Astrocyte of the hippocampus (primary cell): ENCODE measurements at regions not wholly inside any gene's neighbourhood (a gene's known extent, or its start where the extent isn't known, plus 50 kb on each side); places are given as distances from the start of the nearest gene placed in this dataset.

Experiments
- DNase-seq: peaks from one replicate; pipeline ENCODE4 v3.0.0; 2011; ENCODE audit warnings: low read depth, low spot score

DNA sequence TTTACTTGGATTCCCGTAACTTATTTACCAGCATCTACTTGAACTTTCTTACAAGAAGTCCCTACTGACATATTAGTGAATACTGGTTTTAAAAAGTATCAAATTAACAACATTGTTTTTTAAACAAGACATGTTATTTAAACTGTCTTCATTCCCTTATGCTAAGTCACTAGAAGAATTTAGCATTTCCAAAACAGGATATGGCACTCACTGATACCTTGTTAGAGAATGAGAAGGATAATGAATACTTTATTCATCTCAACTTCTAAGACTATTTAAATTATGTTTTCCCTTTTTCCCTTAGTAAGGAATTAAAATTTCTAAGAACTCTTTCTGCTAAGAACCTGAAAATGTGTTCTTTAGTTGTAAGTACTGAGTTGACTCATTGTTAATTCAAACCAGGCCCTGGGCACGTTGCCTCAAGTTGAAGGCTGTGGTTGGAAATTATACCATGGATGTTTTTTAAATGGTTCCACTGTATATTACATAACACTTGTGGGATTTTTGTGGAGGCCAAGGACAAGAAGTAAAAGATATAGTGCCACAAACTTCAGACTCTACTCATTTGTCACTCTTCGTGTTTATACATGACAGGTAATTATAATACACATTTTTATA, 219.0 kb upstream of the EDIL3 start:
- peak; percentile 94 for DNase-seq

DNA sequence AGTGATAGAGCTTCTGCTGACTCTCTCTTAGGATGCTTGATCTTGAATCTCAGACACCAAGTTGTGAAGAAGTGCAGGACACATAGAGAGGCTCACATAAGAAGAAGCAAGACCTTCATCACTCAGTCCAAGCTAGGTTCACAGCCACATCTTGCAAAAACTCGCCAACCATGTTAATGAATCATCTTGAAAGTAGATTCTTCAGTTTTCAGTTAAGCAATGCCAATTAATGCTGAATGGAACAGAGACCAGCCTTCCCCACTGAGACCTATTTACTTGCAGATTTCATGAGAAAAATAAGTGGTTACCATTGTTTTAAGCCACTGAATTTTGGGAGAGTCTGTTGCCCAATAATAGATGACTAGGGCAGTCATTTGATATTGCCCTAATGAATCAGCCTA, 217.7 kb upstream of the EDIL3 start:
- DNase-seq, result no peak

DNA sequence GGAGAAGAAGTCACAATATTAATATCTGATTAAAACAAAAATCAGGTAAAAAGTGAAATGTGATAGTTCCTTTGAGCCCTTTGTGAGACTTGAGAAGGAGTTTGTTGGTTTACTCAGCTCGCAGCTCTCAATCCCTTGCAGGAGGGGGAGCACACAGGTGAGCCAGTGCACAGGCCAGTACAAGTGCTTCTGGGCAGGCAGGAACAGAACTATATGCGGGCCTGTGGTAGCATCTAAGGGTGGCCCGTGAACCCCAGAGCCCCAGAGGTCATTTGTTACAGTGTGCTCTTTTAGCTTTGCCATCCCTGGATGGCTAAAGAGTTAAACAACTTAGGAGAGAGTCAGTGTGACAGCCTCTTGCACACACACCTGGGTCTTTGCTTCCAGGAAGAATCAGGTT, 215.3 kb upstream of the EDIL3 start:
- no peak for DNase-seq

DNA sequence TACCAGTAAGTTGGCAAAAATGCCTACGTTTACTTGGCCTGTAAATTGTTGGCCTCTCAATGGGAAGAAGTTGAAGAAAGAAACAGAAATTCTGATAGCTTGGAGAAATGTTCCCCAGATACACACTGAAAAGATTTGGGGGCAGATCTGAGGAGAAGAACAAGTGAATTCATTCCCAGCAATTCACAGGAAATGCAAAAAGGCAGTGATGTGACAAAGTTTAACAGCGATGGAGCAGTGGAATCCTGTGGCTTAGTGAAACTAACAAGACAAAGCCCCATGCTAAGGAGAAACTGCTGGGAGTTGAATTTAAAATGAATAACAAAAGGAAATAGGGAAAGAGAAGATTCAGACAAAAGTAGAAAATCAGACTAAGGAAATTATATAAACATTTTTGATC, 213.2 kb upstream of the EDIL3 start:
- DNase-seq, result no peak

DNA sequence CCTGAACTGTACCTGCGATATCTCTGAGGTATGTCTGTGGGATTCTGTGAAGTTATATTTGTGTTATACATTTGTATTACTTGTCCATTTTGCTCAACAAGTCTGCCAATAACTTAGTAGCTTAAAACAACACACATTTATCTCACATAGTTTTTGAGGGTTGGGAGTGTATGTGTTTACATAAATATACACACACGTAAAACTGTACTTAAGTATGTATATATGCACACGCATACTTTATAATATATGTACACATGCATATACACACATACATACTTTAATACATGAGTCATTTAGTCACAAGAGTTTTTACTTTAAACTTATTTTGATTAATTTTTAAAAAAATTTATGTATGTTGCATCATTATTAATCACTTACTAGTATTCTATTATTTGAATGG, 205.9 kb upstream of the EDIL3 start:
- DNase-seq, result no peak

DNA sequence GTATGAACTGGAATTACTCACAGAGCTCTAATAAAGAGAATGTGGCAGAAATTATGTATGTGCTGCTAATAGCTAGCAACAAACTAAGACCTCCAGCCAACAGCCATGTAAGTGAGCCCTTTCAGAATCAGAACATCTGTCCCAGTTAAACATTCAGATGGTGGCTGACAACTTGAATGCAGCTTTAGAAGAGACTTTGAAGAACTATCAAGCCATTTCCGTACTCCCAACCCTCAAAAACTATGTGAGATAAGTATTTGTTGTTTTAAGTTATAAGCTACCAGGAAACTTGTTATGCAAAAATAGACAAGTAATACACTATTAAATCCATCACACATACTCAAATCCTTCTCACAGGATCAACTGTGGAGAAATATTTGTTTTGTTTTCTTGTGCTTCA, 205.2 kb upstream of the EDIL3 start:
- DNase-seq, result no peak

DNA sequence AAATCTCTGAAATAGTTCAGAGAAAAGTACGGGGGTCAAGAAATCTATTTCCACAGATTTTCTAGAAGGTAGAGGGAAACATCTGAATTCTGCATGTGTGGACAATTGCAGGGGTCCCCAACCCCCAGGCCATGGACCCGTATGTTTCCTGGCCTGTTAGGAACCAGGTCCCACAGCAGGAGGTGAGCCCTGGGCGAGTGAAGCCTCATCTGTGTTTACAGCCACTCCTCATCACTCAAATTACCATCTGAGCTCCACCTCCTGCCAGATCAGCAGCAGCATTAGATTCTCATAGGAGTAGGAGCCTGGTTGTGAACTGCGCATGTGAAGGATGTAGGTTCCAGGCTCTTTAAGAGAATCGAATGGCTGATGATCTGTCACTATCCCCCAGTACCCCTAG, 200.5 kb upstream of the EDIL3 start:
- no peak for DNase-seq

DNA sequence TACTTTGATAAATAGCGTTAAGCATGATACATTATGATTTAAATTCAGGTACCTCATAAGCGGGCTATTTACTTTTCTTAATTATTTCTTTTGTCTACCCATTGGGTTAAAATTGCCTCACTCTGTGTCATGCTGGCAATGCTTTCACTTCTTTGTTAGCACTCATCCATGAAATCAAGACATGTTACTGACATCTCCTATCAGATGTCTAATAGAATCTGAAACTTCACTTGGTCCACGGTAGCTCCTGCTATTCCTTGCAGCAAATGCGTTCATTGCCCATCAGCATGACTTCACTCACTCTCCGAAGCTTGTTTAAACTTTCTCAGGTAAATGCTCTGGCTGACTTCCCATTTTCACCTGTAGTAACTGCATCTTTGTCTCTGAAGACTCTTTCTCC, 193.5 kb upstream of the EDIL3 start:
- no peak for DNase-seq

DNA sequence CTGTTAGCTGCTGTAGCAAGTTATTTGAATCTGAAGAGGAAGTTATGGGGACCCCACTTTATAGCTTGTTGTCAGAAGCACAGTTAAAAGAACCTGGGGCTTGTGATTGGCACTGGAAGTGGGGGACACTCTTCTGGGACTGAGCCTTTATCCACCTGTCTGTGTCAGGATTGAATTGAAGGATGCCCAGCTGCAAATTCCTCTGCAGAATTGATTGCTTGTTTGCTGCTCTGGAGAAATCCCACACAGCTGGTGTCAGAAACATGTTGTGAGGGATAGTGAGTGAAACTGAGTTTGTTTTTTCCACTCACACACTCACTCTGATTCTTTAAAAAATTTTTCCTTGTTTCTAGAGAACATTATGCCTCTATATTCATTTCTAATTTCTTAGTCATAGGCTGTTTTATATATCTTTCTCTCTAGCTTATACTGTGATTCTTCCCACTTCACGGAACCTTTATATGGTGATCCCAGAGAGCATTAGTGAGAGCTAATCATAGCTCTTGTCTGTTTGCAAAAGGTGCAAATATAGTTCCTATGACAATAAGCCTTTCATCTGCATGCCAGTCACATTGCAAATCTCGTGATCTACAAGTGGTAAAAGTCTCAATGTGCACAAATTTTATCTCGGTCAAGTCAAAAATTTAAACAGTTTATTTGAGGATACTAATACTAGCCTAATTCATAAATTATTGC, 188.5 kb upstream of the EDIL3 start:
- DNase-seq, result no peak

DNA sequence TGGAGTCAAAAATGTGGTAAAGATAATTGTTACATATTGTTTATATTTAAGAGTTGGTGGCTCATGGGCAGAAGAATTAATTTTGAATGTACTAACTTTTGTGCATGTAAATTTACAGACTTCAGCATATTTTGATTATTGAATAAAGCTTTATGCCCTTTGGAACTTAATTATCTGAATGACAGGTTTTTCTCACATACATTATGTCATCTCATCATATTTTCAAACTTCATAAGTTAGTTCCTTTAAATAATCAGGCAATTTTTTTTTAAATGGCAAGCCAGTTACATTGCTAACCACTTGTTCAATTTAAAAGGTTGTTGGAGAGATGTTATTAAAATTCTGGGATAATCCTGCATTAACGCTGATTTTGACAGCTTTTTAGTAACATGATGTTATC, 184.6 kb upstream of the EDIL3 start:
- no peak for DNase-seq

DNA sequence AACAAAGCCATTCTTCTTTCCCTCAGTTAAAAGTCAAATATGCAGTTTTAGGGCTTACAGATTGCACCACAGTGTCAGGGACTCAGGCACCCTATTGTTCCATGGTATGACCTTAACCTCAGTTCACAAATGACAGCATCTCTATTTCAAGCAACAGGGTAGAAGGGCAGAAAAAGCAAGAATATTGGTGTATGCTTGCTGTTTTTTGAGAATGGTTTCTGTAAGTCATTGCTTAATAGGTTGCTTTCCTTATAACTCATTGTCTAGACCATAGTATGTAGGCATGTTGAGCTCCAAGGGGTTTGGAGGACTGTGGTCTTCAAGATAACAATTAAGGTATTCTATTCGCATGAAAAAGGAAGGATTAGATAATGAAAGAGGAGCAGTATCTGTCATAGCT, 183.5 kb upstream of the EDIL3 start:
- DNase-seq, result no peak

DNA sequence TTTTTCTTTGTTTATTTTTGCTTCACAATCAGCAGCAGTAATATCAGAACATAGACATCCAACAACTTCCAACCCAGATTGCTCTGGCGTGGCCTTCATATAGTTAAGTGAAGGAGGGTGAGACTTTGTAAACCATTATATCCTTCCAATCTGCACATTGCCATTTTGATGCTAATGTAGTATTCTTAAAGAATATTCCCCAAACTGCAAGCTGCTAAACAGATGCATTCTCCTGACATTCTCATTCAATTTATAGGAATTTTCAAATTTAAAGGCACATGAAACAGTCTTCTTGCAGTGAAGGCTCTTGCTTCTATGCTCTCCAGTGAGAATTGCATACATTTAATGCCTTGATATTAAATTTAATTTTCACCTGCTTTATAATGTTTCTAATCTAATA, 181.2 kb upstream of the EDIL3 start:
- DNase-seq, result no peak

DNA sequence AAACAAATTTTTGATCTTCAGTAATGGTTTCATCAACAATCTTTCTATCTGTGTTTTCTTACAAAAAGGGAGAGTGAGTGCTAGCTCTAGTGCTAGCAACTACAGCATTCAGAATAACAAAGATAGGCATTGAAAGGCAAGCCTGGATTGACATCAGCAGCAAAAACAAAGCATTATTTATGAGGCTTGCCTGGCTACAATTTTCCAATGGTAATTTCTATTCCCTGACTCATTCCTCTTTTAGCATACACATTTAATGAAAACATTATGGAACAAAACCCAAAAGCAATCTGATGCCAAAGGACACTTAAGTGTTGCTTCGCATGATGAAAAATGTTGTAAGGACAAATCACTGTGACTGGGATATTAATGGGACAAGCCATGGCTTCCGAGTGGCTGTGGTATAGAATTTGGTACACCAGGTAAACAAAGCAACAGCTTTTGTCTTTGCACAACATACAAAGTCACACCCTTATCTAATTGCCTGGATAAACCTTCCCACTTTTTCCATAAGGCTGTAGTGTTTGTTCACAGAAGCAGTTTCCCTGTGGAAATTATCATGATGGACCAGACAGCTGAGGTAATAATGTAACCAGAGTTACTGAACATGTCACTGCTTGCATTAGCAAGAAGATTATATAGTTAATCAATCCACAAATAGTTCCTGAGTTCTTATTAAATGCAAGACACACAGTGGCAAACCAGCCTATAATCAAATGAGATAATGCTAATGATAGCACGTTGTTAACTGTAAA, 179.8 kb upstream of the EDIL3 start:
- DNase-seq, result peak; percentile 74

DNA sequence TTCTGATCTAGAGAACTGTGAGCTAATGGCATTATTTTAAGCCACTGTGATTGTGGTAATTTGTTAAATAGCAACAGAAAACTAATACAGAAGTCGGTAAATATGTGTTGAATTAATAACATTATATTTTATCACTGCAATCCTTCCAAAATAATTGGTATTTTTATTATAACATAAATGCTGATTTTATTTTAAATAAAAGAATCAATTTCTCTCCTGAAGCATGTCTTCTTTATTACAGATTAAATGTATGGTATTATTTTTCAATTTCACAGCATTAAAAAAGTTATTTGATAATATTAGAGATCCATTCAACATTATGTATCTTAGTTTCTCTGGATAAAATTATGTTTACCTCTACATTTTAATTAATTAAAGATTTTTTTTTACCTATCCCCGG, 165.5 kb upstream of the EDIL3 start:
- DNase-seq, result no peak

DNA sequence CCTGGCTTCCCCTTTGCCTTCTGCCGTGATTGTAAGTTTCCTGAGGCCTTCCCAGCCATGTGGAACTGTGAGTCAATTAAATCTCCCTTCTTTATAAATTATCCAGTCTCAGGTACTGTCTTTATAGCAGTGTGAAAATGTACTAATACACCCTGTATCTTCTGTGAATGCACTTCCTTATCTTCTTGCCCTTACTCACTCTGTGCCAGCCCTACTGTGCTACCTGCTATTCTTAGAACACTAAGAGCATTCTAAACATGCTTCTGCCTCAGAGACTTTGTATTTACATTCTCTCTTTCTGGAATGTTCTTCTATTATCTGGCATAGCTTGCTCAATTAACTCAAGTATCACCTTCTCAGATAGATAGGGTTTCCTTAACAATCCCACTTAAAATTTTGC, 164.4 kb upstream of the EDIL3 start:
- DNase-seq, result no peak

DNA sequence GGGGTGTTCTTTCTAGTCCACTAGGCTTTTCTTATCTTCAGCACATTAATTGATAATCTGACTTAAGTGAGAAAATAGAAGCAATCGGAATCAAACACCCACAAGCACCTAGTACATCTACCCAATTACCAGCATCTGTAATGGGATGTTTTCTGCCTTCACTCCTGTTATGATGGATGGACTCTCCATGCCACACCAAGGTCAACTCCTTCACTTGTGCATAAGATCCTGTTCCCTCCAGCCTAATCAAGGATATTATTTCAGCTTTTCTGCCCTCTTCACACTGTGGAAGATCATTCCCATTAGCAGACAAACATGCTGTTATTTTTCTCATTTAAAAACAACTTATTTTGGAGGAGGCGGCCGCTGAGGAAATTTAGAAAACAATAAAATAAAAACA, 162.0 kb upstream of the EDIL3 start:
- DNase-seq, result no peak

DNA sequence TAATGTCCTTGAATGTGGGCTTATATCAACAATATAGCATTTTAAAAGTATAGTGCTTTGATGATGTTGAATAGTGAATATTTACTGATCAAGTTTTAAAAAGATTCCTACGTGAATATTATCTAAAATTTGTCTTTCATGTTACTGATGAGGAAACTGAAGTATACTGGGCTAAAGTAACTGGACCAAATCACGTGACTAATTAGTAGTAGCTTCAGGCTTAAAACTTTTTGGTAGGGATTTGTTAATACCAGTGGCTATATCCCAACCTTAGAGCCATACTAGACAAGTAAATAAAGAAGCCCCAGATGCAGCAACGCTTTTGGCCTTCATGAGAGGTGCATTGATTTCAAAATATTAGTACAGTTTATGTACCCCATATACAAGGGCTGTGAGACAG, 152.1 kb upstream of the EDIL3 start:
- no peak for DNase-seq

DNA sequence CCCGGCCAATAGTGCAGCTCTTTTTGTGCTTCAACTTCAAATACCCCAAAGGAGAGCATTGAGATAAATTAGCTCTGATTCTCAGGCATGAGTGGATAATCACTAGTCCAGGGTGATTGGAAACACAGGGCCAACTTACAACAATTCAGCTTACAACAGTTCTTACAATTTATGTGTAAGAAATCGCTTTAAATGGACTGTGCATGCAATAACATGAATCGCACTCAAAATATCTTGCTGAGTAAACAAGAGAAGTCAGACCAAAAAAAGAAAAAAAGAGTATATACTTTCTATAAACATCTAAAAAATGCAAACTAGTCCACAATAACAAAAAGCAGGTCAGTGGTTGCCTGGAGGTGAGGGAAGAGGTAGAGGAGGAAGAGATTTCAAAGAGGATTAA, 150.6 kb upstream of the EDIL3 start:
- DNase-seq, result no peak

DNA sequence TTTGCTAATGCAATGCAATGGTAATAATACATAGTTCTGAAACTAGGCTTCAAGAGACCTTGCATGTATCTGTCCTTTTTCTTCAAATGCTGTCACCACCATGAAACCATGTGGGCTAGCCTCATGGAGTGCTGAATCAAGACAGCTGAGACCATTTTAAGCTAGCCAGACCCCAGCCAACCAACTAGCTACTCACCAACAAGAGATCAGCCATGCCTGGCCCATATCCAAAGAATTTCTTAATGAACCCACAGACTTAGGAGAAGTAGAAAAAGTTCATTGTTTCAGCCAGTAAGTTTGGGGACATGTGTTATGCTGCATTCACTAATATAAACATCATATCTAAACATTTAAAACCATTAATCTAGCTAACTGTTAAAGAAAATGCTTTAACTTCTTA, 139.8 kb upstream of the EDIL3 start:
- DNase-seq, result peak; percentile 62

DNA sequence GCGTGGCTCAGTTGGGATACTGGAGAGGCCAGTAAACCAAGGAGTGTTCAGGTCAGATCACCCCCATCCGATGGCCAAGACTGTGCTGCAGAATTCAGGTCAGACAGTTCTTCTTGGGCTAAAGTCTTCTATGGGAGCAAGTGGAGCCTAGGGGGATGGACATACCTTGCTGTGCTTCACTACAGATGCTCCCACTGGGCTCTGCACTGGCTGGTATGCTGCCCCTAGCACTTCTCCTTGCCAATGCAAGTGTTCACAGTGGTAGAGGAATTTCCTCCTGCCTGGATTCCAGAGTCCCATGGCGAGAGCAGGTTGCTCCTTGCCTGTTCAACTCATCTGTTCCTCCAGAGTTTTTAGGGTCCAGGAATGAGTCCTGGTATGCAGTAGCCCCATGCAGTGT, 134.2 kb upstream of the EDIL3 start:
- no peak for DNase-seq

DNA sequence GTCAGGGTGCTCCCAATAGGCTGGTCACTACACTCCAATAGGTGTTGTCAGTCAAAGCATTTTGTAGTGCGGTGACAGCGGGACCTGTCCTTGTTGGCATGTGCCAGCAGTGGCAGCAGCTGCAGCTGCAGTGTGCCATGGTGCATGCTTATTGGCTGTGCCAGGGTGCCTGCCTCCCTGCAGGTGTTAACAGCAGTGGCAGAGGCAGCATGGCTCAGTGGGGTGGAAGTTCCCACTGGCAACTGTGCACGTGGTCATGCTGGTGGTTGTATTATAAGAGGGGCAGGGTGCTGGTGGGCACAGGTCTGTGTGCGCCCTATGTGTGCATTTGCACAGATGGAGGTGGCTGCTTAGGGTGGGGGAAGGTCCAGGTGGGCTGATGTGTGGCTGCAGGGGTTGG, 133.7 kb upstream of the EDIL3 start:
- DNase-seq, result no peak

DNA sequence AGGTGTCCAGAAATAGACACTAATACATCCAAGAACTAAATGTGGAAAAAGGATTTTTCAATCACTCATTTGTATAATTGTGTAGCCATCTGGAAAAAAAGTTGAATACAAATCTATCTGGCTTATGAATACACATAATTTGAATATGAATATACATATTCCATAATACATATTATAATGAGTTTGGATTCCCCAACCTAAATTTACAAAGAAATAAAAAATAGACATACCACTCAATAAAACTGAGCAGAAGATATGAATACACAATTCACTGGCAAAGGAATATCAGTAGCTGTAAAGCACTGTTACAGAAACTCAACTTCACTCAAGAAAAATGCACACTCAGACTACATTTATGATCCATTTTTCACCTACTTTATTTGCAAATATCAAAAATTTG, 121.9 kb upstream of the EDIL3 start:
- DNase-seq, result no peak

DNA sequence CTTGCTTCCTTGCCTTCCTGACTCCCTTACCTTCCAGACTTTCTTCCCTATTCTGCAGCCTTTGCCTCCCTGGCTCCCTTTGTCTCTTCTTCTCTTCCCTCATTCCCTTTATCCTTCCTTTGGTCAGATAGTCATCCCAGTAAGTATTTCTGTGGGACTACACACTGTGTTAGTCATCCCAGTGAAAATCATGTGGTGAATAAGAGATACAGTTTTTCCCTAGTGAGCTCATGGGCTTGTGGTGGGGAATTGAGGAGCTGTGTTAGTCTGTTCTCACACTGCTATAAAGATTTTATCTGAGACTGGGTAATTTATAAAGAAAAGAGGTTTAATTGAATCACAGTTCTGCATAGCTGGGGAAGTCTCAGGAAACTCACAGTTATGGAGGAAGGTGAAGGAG, 109.8 kb upstream of the EDIL3 start:
- peak; percentile 88 for DNase-seq
